T1000 (cell line): ENCODE measurements at regions not wholly inside any gene's neighbourhood (a gene's known extent, or its start where the extent isn't known, plus 50 kb on each side); places are given as distances from the start of the nearest gene placed in this dataset.
"Not testable (repeated sequence)": the region's sequence is repeated elsewhere in the genome, so short reads cannot be mapped to it uniquely, and the experiment has no call there.

ENCODE experiments used
- DNase-seq: peaks from one replicate; lab custom pipeline; 2025; ENCODE audit warnings: mixed read lengths; lab: John Stamatoyannopoulos, UW

DNA sequence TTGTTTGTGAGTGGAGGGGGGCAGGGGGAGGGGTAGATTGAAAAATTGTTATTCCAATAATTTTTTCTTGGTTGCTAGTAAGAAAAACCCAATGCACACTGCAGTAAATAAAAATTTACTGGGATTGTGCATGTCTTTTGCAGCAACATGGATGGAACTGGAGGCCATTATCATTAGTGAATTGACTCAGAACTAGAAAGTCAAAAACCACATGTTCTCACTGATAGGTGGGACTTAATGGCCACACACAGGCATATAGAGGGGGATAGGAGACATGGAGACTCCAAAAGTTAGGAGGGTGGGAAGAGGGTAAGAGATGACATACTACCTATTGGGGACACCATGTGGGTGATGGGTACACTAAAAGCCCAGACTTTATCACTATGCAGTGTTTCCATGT, 67.2 kb downstream of the BUB3 start:
- no peak for DNase-seq

DNA sequence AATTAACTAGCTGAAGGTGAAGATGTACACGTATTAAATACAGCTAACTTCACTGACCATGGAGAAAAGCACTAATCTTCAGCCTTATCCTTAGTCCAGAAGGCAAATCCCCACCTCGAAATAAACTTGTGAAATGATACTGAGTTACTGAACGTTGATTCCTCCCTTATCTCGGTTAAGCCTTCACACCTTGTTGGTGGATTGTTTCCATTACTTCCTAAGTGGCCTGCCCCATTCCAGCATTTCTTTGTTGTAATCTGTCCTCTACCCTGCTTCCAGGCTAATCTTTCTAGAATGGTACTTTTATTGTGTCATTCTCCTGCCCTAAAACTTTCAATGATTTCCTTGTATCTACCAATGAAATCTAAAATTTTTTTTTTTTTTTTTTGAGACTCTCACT, 68.6 kb downstream of the BUB3 start:
- DNase-seq: no peak

DNA sequence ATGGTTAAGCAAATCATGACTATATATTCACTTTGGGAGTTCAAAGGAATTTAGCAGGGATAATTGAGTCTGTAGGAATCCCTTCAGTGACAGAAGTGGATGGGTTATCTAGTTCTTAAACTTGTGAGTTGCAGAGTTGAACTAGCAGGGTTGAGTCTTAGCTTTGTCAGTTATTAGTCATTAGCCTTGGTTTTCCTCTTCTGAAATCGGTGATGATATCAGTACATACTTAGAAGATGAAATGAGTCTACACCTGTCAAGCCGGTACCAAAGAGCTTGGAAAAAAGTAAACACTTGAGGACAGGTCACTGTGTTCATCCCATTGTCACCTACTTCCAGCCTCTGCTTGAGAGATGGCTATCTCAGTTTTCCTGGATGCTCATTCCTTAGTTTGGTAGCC, 73.5 kb downstream of the BUB3 start:
- DNase-seq: no peak

DNA sequence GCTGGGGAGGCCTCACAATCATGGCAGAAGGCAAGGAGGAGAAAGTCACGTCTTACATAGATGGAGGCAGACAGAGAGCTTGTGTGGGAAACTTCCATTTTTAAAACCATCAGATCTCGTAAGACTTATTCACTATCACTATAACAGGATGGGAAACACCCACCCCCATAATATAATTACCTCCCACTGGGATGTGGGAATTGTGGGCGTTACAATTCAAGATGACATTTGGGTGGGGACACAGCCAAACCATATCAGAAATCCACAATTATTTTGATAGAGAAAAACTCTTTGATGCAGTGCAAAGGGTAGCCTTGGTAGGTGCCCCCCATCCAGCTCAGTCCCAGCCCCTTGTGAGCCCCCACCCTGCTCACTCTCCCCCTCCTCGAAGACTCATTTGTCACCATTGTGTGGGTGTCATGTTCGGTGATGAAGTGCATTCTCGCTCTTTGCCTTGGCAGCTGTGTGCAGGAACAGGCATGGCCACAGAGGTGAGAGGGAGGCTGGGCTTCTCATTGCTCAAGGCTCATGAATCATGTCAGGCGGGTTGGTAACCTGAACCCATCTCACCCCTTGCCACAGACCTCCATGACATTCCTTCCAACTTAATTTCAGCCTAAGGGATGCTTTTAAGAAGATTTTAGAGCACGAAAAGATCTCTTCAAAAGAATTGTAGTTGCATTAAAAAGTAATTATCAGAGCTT, 75.9 kb downstream of the BUB3 start:
- no peak for DNase-seq

GRCh38 chr10:123232879-123233278, 78.7 kb downstream of the BUB3 start:
- DNase-seq: not testable (repeated sequence)

DNA sequence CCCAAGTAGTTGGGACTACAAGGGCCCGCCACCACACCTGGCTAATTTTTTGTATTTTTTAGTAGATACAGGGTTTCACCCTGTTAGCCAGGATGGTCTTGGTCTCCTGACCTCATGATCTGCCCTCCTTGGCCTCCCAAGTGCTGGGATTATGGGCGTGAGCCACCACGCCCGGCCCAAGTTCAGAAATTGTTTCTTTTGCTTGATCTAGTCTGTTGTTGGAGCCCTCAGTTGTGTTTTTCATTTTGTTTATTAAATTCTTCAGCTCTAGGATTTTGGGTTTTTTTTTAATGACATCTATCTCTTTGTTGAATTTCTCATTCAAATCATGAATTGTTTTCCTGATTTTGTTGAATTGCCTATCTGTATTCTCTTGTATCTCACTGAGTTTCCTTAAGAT, 80.8 kb downstream of the BUB3 start:
- DNase-seq: not testable (repeated sequence)

- no peak for DNase-seq
Observed at GRCh38 chr10:123236126-123236525, 81.9 kb downstream of the BUB3 start.

DNA sequence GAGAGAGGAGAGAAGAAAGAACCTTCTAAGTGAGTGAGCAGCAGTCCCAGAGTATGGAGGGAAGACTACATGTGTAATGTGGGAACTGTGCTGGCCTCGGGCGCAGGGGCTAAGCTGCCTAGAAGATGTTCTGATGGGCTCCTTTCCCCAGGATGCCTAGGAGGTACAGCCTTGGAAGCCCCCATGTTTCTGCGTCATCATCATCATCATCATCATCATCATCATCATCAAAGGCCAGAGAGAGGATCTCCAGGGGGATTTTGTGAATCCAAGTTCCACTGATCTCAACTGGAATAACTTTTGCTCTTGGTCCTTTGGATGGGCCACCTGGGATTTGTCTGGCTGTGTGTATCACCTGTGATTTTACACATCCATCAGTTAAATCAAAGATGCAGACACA, 86.0 kb downstream of the BUB3 start:
- no peak for DNase-seq

DNA sequence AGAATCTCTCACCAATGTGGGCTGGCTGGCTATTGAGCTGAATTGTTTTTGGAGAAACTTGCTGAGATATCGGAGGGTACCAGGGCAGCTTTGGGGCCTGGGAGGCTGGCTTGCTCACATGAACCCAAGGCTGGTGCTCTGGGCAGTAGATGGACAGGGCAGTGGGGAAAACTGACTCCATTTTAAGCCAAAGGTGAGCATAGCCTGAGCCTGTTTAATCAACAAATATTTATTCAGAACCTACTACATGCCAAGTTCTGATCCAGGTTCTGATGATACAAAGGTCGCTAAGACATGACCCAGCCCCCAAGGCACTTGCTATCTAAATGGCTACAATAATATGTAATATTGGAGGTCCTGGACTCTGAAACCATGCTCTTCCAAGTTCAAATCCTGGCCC, 86.6 kb downstream of the BUB3 start:
- DNase-seq: no peak

- DNase-seq: no peak
Observed at GRCh38 chr10:123241391-123242141, 87.4 kb downstream of the BUB3 start.

- DNase-seq: no peak
Observed at GRCh38 chr10:123244747-123245146, 90.5 kb downstream of the BUB3 start.

DNA sequence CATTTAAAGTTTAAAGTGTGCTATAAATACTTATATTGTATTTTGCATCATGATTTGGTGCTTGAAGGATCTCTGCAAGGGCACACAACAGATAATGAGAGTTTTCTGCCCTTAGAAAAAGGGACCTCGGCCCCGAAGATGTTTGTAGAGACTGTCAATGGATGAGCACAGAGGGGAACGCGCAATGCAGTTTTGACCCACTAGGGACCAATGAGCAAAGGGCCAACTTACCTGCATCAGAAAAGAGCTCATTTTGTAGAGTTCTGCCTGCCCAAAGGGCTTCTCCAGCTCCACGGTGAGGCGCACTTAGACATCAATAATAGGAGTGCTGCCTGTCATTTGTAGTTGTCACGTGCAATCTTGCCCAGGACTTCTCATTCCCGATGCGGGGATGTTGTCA, 91.1 kb downstream of the BUB3 start:
- no peak for DNase-seq

DNA sequence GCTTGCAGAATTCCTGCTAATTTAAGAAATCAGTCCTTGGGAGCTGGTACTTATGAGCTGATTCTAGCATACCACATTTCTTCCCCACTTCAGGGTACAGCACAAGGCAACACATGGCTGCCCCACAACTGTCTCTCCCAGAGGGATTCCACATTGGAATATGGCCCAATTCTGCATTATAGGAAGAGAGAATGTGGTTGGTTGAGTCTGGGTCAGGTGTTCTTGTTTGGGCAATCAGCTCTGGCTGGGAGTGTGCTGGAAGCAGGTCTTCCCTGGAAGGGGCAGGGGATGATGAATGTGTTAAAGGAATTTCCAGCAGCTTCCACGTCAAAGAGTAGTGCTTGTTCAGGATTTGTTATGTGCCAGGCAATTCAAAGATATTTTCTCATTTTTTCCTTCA, 95.7 kb downstream of the BUB3 start:
- DNase-seq: no peak

DNA sequence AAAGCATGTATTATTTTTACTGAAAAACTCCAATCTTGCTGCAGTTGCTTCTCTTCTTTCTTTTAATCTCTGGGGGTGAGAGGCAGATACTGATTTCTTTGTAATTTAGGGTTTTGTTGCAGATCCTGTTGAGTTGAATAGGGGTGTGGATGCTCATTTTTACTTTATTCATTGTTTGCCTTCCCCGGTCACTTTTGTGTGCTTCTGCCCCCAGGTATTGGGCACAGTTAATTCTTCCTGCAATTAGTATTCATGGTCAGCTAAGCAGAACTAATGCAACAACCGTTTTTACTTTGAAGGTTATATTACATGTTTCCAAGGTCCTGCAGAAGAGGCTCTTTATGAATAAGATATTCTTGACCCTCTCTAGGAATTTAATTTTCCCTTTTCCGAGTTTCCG, 96.4 kb downstream of the BUB3 start:
- DNase-seq: no peak

- DNase-seq: no peak
Observed at GRCh38 chr10:123252779-123253178, 98.6 kb downstream of the BUB3 start.

DNA sequence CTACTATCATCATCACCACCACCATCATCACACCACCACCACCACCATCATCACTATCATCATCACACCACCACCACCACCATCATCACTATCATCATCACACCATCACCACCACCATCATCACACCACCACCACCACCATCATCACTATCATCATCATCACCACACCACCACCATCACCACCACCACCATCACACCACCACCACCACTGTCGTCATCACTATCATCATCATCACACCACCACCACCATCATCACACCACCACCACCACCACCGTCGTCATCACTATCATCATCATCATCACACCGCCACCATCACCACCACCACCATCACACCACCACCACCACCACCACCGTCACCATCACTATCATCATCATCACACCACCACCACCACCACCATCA, 100.1 kb downstream of the BUB3 start:
- DNase-seq: not testable (repeated sequence)

DNA sequence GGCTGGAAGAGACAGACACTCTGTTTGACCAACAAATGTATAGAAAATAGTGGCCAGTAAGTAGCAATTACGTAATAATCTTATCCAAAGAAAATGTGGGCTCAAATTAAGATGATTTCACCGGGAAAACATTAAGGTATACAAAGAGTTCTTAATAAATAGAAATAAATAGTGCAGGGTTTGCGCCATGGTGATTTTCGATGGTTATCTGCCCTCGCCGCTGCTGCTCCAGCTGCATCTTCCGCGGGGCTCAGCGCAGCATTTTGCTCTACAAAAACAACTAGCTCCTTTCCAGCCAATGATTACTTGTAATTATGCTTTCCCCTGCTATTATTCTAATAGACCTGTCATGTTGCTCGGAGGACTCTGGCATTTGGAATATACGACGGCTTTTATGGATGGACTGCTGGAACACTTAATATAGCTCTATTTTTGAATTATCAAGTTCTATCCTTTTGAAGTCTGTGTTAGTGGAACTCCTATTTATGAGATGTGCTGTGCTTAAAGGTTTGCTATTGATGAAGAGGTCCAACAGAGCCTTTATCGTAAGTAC, 103.8 kb downstream of the BUB3 start:
- DNase-seq: no peak

DNA sequence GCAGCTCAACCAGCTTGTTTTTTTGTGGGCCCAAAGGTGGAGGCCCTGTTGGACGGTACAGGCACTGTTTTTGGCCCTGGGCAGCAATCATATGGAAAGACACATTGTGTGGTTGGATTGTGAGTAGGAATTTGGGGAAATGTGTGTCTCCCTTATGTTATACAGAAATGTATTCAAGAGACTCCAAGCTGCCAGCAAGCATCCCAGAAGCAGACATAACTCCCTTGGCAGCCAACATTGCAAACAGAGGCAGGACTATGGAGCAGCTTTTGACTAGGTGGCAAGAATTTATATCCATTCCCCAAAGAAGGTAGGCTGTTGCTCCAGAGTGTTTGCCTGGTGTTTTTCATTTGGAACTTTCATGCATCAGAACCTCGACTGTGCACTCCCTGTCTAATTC, 104.9 kb downstream of the BUB3 start:
- DNase-seq: no peak

GRCh38 chr10:123259791-123260190, 105.6 kb downstream of the BUB3 start:
- DNase-seq: no peak

DNA sequence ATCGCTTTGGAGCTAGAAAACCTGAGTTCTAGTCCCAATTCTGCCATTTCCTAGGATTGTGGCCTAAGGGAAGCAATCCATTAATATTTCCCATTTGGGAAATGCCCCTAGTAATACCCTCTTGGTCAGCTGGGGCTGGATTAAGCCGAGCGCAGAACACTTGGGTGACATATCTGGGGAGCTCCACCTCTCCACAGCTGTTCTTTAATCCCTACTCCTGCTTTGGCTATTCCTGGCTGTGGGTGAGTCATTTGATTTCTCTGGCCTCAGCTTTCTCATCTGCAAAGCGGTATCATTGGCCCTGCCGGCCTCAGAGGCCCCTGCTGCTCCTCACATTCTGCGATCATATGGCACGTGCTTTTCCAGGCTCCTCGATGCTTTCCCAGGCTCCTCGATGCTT, 108.3 kb downstream of the BUB3 start:
- no peak for DNase-seq

GRCh38 chr10:123266971-123267370, 112.8 kb downstream of the BUB3 start:
- no peak for DNase-seq

GRCh38 chr10:123269017-123269552, 114.9 kb downstream of the BUB3 start:
- DNase-seq: no peak

DNA sequence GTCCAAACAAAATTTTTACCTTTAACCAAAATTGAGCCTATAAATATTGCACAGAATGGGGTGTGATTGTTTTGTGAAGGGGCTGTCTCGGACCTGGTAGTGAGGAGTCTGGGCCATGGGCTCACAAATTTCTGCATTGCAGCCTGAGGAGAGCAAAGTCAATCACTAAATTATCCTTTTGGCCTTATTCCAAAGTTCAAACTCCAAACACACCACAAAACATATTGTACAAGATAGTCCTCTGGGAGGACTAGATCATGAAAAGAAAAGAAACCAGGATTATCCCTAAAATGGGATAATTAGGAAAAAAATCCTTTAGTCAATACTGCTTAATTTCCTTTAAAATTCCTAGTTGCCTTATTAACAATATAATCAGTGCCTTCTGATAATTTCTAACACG, 115.5 kb downstream of the BUB3 start:
- DNase-seq: no peak
